SK-N-SH (cell line): ENCODE measurements at regions not wholly inside any gene's neighbourhood (a gene's known extent, or its start where the extent isn't known, plus 50 kb on each side); places are given as distances from the start of the nearest gene placed in this dataset.

Experiments used
- CTCF ChIP-seq: fragments of 200-600 bp; sonication (generic); IDR thresholded peaks from 2 replicates; pipeline ENCODE4 v1.6.1; 2017; ENCODE audit warnings: antibody characterized with exemption, mild to moderate bottlenecking, moderate library complexity
- EP300 ChIP-seq, 2 experiments: IDR thresholded peaks; 2 replicates each; pipeline versions ENCODE4 v1.4.0 to v1.6.1; 2012; ENCODE audit warnings: borderline replicate concordance in 1 of 2, low read depth in 1 of 2, low read length in 1 of 2
- FOXM1 ChIP-seq: IDR thresholded peaks from 2 replicates; pipeline ENCODE4 v1.4.0; 2012; ENCODE audit warnings: low read depth, mild to moderate bottlenecking
- POLR2AphosphoS5 ChIP-seq: IDR thresholded peaks from 2 replicates; pipeline ENCODE4 v1.6.1; 2012; ENCODE audit warnings: low read depth, low read length
- RCOR1 ChIP-seq: fragments of 150-350 bp; IDR thresholded peaks from 2 replicates; pipeline ENCODE4 v1.6.1; 2017; ENCODE audit warnings: antibody characterized with exemption, low read length
- RXRA ChIP-seq: IDR thresholded peaks from 2 replicates; pipeline ENCODE4 v1.4.0; 2012; ENCODE audit warnings: low read depth, mild to moderate bottlenecking, borderline replicate concordance
- SIN3A ChIP-seq: IDR thresholded peaks from 2 replicates; pipeline ENCODE4 v1.6.1; 2012; ENCODE audit warnings: low read depth, mild to moderate bottlenecking, low read length, moderate library complexity, borderline replicate concordance

GRCh38 chr1:22228074-22228473 is 85.2 kb upstream of the WNT4 start:
- TF ChIP-seq POLR2AphosphoS5 (no peak), CTCF (no peak), SIN3A (no peak), RXRA (no peak), FOXM1 (no peak), EP300 (IDR thresholded peaks at IDR 0.05; ENCODE audit: borderline replicate concordance in 1 of 2, low read depth in 1 of 2, low read length in 1 of 2) (no peak), RCOR1 (no peak)
